Nephron (organoid): ENCODE measurements at regions not wholly inside any gene's neighbourhood (a gene's known extent, or its start where the extent isn't known, plus 50 kb on each side); places are given as distances from the start of the nearest gene placed in this dataset.
"Not testable (repeated sequence)": the region's sequence is repeated elsewhere in the genome, so short reads cannot be mapped to it uniquely, and the experiment has no call there.

ENCODE experiments used
- H3K27ac Mint-ChIP-seq, 3 experiments: 2 replicates each; pipeline ENCODE4 v1.8.0; 2020; ENCODE audit warnings: mixed read lengths in 3 of 3, mild to moderate bottlenecking in 2 of 3, moderate library complexity in 1 of 3
- H3K27me3 Mint-ChIP-seq: 2 replicates; pipeline ENCODE4 v1.8.0; 2021; ENCODE audit warnings: low read depth, mild to moderate bottlenecking, moderate library complexity, mixed read lengths
- H3K36me3 Mint-ChIP-seq: 2 replicates; pipeline ENCODE4 v1.8.0; 2020; ENCODE audit warnings: low read depth, mixed read lengths
- H3K4me1 Mint-ChIP-seq: 2 replicates; pipeline ENCODE4 v1.8.0; 2020; ENCODE audit warnings: mixed read lengths
- H3K4me3 Mint-ChIP-seq, 3 experiments: 2 replicates each; pipeline ENCODE4 v1.8.0; 2020; ENCODE audit warnings: mild to moderate bottlenecking in 3 of 3, mixed read lengths in 3 of 3, moderate library complexity in 2 of 3
- H3K9me3 Mint-ChIP-seq: 2 replicates; pipeline ENCODE4 v1.8.0; 2020; ENCODE audit warnings: mixed read lengths
- TF ChIP-seq, protein P1 (sequence below), 3 experiments: fragments of 200-600 bp; sonication (generic); IDR thresholded peaks; one replicate each; pipeline ENCODE4 v1.5.0; 2021; ENCODE audit warnings: antibody characterized with exemption in 3 of 3; ENCODE audit not compliant: unreplicated experiment in 3 of 3

DNA sequence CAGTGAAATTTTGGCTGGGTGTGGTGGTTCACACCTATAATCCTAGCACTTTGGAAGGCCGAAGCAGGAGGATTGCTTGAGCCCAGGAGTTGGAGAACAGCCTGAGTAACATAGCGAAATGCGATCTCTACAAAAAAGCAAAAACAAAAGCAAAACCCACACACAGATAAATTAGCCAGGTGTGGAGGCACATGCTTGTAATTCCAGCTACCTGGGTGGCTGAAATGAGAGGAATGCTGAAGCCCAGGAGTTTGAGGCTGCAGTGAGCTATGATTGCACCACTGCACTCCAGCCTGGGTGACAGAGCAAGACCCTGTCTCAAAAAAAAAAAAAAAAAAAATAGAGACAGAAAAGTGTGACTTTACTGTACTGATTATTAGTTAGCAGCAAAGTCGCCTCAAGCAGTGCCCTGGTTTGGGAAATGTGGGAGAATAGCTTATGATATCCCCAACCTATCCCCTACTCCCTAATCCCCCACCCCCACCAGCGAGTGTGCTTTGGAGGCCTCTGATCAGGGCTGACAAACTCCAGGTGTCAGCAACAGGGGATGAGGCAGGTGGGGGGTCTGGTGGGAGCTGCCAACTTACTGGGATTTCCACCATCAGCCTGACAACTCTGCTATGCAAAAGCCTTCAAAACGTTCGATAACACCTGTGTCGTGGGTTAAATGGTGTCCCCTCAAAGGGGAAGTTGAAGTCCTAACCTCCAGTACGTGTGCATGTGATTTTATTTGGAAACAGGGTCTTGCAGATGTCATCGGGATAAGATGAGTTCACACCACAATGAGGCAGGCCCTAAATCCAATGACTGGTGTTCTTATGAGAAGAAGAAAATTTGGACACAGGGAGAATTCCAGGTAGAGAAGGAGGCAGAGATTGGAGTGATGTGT, 124.7 kb upstream of the SDK1 start:
- Mint-ChIP-seq H3K36me3 (peaks cover 4% of the 10 kb centered on the region), H3K27ac (no peak overlapping the region), H3K4me3 (no peak overlapping the region), H3K9me3 (peaks cover 11% of the 10 kb centered on the region), H3K4me1 (no peaks in the 10 kb centered on the region), H3K27me3 (peaks cover 4% of the 10 kb centered on the region)
- TF ChIP-seq, protein P1, sequence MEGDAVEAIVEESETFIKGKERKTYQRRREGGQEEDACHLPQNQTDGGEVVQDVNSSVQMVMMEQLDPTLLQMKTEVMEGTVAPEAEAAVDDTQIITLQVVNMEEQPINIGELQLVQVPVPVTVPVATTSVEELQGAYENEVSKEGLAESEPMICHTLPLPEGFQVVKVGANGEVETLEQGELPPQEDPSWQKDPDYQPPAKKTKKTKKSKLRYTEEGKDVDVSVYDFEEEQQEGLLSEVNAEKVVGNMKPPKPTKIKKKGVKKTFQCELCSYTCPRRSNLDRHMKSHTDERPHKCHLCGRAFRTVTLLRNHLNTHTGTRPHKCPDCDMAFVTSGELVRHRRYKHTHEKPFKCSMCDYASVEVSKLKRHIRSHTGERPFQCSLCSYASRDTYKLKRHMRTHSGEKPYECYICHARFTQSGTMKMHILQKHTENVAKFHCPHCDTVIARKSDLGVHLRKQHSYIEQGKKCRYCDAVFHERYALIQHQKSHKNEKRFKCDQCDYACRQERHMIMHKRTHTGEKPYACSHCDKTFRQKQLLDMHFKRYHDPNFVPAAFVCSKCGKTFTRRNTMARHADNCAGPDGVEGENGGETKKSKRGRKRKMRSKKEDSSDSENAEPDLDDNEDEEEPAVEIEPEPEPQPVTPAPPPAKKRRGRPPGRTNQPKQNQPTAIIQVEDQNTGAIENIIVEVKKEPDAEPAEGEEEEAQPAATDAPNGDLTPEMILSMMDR (IDR thresholded peaks at IDR 0.05; ENCODE audit: unreplicated experiment in 3 of 3): no peak

- Mint-ChIP-seq H3K36me3 (no peaks in the 10 kb centered on the region), H3K9me3 (peaks cover 11% of the 10 kb centered on the region), H3K27ac (no peak overlapping the region), H3K4me1 (peaks cover 6% of the 10 kb centered on the region), H3K27me3 (peaks cover 7% of the 10 kb centered on the region), H3K4me3 (no peak overlapping the region)
- TF ChIP-seq, protein P1 (IDR thresholded peaks at IDR 0.05; ENCODE audit: unreplicated experiment in 3 of 3): no peak
These were observed 123.8 kb upstream of the SDK1 start for GRCh38 chr7:3177271-3177670.

DNA sequence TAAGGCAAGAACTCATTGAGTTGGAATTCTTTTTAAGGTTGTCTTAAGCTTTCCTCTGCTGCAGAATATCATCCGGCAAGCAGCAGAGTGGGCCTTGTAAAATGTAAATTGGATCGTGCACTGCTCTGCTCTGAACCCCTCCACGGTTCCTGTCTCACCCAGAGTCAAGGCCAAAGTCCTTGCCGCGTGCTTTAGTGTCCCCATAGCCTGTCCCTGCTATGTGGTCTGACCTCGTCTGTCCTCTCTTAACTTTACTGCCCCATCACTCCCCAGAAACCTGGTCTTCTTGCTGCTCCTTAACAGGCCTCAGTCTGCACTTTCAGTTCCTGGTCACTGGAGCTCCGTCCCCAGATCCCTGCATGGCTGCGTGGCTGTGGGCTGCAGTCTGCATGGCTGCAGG, 121.6 kb upstream of the SDK1 start:
- peaks cover 7% of the 10 kb centered on the region for H3K27me3 Mint-ChIP-seq
- peaks cover 2% of the 10 kb centered on the region for H3K9me3 Mint-ChIP-seq
- H3K27ac Mint-ChIP-seq: no peak overlapping the region
- no peak overlapping the region for H3K4me3 Mint-ChIP-seq
- no peaks in the 10 kb centered on the region for H3K36me3 Mint-ChIP-seq
- TF ChIP-seq, protein P1 (IDR thresholded peaks at IDR 0.05; ENCODE audit: unreplicated experiment in 3 of 3): no peak
- H3K4me1 Mint-ChIP-seq: peaks cover 6% of the 10 kb centered on the region

- peaks cover 6% of the 10 kb centered on the region for H3K4me1 Mint-ChIP-seq
- H3K36me3 Mint-ChIP-seq: no peaks in the 10 kb centered on the region
- H3K27me3 Mint-ChIP-seq: peaks cover 7% of the 10 kb centered on the region
- TF ChIP-seq, protein P1 (IDR thresholded peaks at IDR 0.05; ENCODE audit: unreplicated experiment in 3 of 3): no peak
- no peak overlapping the region for H3K4me3 Mint-ChIP-seq
- no peaks in the 10 kb centered on the region for H3K9me3 Mint-ChIP-seq
- no peak overlapping the region for H3K27ac Mint-ChIP-seq
These were observed 120.4 kb upstream of the SDK1 start for GRCh38 chr7:3180604-3181003.

DNA sequence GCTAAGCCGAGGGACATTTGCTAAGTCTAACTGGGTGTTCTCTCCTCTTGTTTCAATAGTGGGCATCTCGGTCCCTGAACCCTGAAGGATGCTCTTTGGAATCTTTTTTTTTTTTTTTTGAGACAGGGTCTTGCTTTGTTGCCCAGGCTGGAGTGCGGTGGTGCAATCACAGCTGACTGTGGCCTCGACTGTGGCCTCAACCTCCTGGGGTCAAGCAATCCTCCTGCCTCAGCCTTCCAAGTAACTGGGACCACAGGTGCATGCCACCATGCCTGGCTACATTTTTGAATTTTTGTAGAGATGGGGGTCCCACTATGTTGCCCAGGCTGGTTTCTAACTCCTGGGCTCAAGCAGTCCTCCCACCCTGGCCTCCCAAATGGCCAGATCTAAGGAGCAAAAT, 119.0 kb upstream of the SDK1 start:
- not testable (repeated sequence) for H3K4me3 Mint-ChIP-seq, H3K9me3 Mint-ChIP-seq, H3K36me3 Mint-ChIP-seq, H3K4me1 Mint-ChIP-seq, H3K27me3 Mint-ChIP-seq
- peak overlapping the region in 1 of 3 experiments; percentile 8 for H3K27ac Mint-ChIP-seq

- Mint-ChIP-seq H3K9me3 (no peaks in the 10 kb centered on the region), H3K4me1 (peaks cover 5% of the 10 kb centered on the region), H3K36me3 (no peaks in the 10 kb centered on the region), H3K4me3 (no peak overlapping the region), H3K27ac (no peak overlapping the region), H3K27me3 (peaks cover 9% of the 10 kb centered on the region)
- TF ChIP-seq, protein P1 (IDR thresholded peaks at IDR 0.05; ENCODE audit: unreplicated experiment in 3 of 3): no peak
These were observed 113.5 kb upstream of the SDK1 start for GRCh38 chr7:3187444-3188040.
